Right ventricle myocardium superior (tissue), 1 donor: ENCODE measurements at regions not wholly inside any gene's neighbourhood (a gene's known extent, or its start where the extent isn't known, plus 50 kb on each side); places are given as distances from the start of the nearest gene placed in this dataset.
"Not testable (repeated sequence)": the region's sequence is repeated elsewhere in the genome, so short reads cannot be mapped to it uniquely, and the experiment has no call there.

ENCODE experiments used
- ATAC-seq: fragments of 200-7000 bp; cut with Tn5 transposase; one replicate; pipeline ENCODE4 v1.9.1; 2020; ENCODE audit warnings: mild to moderate bottlenecking; ENCODE audit not compliant: poor library complexity
- DNase-seq: peaks from one replicate; pipeline ENCODE4 v3.0.0-alpha.2; 2020
- intact Hi-C: fragments of 100-400 bp; cut with DNase I; formaldehyde crosslinking; loops from one replicate; pipeline ENCODE4 v1.11.2; 2022
- donor health status: DM: no; HTN: yes; CAD: no; lungs with severe emphysema.

DNA sequence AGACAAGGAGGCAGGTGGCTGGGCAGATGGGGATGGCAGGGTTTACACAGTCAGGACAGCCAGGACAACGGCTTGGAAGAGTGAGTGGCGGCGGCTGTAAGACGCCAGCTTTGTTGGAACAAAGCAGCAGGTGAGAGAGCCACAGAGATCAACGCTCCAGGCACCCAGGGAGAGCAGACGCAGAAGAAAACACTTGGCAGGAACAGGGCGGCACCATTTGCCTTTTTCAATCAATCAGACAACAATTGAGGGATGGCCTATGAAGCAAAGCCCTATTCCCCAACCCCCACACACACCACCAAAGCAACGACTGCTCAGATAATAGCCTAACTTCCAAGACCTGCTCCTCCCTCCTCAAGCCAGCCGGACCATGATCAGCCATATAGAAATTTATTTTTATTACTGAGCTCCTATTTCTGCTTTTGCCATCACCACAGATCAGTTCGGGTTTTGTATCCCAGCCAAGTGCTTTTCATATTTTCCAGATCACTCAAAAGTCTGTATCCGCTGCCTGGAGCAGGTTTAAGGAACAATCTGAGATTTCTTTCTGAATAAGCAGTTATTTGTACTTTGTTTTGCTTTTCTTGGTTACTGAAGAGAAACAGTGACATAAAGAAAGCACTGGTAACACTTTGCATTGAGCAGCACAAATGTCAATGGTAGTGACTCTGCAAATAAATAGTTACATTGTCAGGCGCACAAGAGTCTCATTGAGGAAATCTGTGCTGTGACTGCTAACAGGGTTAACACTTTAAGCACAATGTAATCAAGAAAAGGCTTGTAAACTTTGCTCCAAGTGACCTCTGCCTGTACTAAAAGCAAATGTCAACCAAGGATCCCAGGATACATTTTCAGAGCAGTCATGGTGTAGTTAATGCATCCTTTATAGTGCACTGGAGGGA is 81.8 kb upstream of the RBPJ start:
- no peak for DNase-seq
- peak; percentile 60 for ATAC-seq
- intact Hi-C loops, result no loop called here

DNA sequence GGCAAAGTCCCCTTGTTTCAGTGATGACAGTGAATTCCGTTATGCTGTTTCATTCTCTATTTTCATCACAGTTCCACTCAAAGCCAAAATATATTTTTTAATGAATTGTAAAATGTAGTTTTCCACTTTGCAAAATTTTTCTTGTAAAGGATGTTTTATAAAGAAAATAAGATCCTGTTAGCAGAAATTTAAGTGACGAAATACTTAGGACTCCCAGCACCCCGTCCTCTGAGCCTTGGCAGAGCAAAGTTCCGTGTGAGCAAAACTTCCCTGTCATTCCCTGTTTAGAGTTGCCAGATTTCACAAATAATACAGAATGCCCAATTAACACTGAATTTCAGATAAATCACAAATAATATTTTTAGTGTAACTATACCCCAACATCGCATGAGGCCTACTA is 81.0 kb upstream of the RBPJ start:
- DNase-seq, result no peak
- no peak for ATAC-seq
- intact Hi-C loops, result no loop called here

DNA sequence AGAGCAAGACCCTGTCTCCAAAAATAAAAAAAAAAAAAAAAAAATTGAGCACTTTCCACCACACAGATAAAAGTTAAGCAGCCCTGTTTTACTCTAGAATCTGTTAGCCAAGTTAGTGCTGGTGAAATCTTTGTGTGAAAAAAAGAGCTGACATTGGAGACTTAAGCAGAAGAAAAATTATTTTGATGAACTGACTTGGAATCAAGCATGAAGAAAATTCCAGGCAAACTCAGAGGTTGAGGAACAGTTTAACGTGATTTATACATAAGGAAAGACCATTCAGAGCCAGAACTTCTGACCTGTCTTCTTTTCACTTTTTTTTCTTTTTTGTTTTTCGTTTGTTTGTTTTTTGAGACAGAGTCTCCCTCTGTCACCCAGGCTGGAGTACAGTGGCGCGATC is 79.6 kb upstream of the RBPJ start:
- ATAC-seq (no peak), DNase-seq (no peak)
- intact Hi-C loops, result no loop called here

DNA sequence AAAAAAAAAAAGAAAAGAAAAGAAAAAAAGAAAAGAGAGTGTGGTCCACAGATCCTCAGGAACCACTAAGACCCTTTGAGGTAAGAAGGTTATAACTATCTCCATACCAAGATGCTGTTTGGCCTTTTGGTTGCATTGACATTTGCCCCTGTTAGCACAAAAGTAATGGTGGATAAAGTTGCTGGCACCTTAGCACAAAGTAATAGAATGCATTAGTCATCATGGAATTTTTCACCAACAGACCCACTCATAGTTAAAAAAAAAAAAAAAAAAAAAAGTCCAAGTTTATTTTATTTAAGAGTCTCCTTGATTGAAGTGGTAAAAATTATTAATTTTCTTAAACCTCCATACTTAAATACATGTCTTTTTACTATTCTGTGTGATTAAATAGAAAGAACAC is 78.4 kb upstream of the RBPJ start:
- DNase-seq (no peak), ATAC-seq (no peak)
- intact Hi-C loops, result no loop called here

DNA sequence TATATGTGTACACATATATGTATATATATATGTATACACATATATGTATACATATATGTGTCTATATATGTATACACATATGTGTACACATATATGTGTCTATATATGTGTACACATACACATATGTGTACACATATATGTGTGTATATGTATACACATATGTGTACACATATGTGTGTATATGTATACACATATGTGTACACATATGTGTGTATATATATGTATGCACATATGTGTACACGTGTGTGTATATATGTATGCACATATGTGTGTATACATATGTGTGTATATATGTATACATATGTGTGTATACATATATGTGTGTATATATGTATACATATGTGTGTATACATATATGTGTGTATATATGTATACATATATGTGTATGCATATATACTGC is 76.7 kb upstream of the RBPJ start:
- DNase-seq, intact Hi-C loops, ATAC-seq: not testable (repeated sequence)

DNA sequence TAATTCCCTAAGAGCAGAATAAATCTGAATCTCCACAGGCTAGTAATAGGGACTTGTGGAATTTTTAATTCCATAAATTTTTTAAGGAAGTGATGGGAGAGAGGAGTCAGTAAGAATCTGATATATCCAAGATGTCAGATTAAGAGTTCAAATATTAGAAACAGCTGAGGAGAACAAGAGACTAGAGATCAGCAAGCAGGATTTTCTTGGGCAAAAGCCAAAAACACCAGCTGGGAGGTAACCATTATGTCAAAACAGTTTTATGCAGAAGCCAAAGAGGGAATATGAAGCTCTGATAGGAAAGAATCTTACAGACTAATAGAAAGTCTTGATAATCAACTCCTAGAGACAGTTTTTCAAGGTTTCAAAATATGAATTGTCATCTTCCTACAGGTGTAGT is 72.2 kb upstream of the RBPJ start:
- DNase-seq, result no peak
- ATAC-seq, result peak; percentile 82

DNA sequence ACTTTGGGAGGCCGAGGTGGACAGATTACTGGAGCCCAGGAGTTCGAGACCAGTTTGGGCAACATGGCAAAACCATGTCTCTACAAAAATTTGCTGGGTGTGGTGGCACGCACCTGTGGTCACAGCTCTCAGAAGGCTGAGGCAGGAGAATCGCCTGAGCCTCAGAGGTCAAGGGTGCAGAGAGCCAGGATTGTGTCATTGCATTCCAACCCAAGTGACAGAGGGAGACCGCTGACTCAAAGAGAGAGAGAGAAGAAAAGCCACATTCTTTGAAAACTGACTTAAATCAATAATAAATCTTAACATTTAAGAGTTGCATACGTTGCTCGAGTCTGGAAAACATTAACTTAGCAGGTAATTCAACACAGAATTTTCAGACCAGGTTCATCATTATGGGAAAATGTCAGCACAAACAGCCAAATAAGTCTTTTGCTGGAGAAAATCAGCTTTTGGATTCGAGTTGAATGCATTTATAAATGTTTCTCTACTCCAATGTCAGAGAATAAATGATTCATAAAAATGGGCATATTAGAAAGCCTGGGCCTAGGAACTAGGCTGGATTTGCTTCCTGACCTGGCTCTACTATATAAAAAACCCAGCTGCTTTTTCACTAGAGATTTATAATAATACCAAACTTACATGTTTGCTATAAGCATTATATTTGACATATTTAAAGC is 68.3 kb upstream of the RBPJ start:
- DNase-seq (no peak), ATAC-seq (no peak)
- intact Hi-C loops, result no loop called here

More for the DNA sequence above, 72.2 kb upstream of the RBPJ start:
- intact Hi-C loops, result no loop called here

DNA sequence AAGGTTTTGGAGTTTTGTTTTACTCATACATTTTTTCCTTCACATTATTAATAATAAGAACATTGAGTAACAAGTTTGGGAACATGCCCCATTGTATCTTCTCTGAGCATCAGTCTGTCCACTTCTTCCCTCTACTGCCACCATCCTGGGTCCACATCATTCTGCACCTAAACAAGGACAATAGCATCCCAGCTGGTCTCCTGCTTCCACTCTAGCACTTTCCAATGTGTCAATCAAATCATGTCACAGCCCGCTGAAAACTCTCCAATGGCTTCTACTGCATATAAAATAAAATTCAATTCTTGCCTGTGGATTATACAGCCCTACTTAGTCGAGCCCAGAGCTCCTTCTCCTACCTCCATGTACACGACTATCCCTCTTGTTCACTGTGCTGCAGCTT is 66.8 kb upstream of the RBPJ start:
- DNase-seq, result no peak
- intact Hi-C loops, result no loop called here
- ATAC-seq, result no peak

DNA sequence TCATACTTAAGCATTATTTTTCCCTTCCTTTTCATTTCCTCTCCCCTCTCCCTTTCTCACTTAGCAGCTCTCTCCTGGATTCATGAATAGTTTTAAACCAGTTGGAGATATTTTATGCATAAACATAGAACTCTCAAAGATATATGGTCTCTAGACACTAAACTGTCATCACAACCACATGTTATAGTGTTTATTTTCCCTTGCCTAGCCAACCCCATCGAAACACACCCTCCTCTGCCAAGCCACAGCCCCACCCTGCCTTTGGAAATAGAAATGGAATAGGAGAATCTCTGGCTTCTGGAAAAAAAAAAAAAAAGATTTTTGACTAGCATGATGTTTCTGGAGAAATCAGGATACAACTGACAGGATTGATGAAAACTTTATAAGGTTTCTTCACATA is 64.8 kb upstream of the RBPJ start:
- intact Hi-C loops, result no loop called here
- no peak for ATAC-seq
- no peak for DNase-seq

DNA sequence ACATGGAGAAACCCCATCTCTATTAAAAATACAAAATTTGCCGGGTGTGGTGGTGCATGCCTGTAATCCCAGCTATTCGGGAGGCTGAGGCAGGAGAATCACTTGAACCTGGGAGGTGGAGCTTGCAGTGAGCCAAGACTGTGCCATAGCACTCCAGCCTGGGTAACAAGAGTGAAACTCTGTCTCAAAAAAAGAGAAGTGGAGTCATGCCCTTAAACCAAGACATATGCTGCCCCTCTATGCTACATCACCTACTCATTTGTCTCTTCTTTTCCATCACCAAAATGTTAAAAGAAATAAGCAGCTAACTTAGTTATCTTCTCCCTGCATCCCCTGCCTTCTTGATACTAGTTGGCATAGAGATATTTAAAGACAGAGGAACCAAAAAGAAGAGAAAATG is 63.4 kb upstream of the RBPJ start:
- ATAC-seq, intact Hi-C loops, DNase-seq: not testable (repeated sequence)

DNA sequence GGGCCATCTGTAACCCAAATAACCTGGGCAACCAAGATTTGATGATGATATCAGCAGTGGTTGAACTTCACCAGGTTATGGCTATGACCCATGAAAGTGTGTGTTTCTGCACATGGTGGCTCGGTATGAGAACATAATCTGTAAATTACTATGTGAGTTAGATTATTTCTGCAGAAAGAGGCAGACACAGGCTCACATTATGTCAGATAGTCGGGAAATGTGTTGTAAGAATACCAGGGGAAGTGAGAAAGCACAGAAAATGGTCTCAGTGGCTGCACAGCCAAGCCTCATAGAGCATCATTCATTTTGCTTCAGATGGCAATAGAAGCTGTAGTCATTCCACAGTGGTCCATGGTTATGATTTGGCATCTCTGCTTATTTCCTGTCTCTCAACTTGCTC is 63.0 kb upstream of the RBPJ start:
- no peak for ATAC-seq
- no peak for DNase-seq
- intact Hi-C loops, result no loop called here

DNA sequence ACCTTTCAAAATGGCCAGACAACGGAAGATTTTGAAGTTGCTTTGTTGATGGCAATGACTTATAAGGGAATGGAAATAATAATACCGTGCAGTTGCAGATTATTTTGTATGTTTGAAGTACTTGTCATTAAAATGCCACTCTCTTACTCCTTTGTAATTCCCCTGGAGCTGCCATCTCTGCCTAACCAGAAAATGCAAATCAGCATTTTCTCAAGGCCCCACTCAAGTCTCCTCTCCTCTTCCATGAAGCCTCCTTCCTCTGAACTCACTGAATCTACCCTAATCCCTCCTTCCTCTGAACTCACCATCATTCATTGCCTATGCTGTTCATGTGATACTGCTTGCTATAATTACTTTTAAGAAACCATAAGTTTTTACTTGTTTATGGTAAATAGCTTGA is 60.2 kb upstream of the RBPJ start:
- ATAC-seq, result no peak
- intact Hi-C loops, result no loop called here
- no peak for DNase-seq

DNA sequence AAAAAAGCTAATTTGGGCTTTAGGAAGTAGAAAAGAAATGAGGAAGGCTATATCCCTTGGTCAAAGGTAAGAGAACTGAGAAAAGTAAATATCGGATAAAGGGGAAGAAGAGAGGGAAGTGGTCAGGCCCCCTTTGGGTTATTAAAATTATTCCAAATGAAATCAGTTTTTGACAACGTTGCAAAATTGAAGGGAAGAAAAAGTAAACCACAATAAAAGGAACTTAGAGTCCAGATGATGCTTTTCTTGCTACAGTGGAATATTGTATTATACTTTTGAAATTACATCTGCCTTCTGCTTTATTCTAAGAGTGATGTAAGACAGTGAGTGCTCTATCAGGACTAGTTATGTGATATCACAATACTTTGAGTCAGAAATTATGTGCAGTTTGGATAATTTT is 59.4 kb upstream of the RBPJ start:
- intact Hi-C loops, result no loop called here
- ATAC-seq, result peak; percentile 36
- no peak for DNase-seq

DNA sequence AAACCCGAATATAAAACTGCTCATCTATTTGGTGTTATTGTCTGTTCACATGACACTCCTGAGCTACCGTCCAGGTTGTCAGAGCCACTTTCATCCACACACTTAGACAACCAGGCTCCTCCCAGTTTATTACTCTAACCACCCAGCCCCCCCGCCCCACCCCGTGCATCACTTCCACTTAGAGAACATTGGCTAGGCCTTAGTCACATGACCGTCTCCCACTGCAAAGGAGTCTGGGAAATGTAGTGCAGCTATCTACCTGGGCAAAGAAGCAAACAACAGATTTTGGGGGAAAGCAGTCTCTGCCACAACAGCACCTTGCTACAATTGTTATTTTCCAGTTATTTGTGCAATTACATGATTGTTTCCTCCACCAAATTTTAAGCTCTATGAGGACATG is 57.6 kb upstream of the RBPJ start:
- intact Hi-C loops, result no loop called here
- ATAC-seq (no peak), DNase-seq (no peak)

DNA sequence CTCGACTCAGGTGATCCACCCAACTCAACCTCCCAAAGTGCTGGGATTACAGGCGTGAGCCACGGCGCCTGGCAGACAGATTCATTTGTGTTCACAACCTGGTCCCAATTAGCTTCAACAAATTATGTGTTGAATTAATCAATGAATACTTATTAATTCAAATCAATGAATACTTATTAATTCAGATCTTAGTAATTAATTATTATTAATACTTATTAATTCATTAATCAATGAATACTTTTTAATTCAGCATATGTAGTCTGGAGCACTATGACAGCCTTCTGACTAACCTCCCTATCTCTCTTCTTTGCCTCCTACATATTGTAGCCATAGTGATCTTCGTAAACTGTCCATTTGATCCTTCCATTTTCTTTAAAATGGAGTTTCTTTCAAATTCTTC is 56.7 kb upstream of the RBPJ start:
- intact Hi-C loops, result no loop called here
- no peak for DNase-seq
- ATAC-seq, result no peak

DNA sequence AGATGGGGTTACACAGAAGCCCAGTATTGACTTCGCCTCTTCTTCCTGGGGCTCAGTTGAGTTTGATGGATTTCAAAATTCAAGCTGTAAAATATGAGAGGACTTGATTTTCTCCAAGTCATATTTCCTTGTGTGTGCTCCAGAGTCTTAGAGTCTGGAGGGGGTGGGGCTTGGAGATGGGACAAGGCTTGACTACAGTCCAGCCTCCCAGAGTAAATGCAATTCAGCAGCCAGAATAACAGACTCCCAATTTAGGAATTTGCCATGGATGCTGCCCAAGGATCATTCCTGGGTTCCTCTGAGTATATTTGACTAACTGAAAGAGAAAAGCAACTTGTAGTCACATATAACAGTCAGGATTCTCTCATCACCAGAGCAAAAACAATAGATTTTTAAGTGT is 53.7 kb upstream of the RBPJ start:
- peak; percentile 80 for DNase-seq
- peak; percentile 92 for ATAC-seq
- intact Hi-C loops, result no loop called here

DNA sequence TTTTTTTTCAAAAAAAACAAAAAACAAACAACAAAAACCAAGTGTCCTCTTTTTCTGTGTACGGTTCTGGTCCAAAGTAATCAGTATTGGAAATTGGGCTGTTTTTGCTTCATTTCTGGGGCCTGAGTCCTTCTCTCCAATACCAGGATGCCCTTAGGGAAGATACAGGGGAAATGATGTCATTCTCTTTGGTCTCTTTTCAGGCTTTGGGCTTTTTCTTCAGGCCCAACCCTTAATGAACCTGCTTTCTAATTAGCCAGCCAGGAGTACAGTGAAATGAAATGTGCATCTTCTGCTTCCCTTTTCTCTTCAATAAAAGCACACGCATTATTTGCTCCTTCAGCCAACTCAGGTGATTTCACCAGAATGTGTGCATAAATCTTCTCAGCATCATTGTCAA is 52.6 kb upstream of the RBPJ start:
- DNase-seq (no peak), ATAC-seq (no peak)
- intact Hi-C loops, result no loop called here

DNA sequence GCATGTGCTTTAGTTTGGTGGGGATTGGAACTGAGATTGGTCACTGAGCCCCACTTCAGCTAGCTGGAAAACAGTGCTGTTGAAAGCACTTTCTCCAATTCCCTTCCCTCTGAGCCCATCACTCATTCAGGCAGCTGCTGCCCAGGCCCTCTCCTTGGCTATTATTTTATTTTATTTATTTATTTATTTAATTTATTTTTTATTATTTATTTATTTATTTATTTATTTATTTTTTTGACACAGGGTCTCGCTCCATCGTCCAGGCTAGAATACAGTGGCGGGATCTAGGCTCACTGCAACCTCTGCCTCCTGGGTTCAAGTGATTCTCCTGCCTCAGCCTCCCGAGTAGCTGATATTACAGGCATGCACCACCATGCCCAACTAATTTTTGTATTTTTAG is 51.8 kb upstream of the RBPJ start:
- intact Hi-C loops, result no loop called here

More for the DNA sequence above, 51.8 kb upstream of the RBPJ start:
- no peak for ATAC-seq
- no peak for DNase-seq
